ENCODE measurements at regions not wholly inside any gene's neighbourhood (a gene's known extent, or its start where the extent isn't known, plus 50 kb on each side); places are given as distances from the start of the nearest gene placed in this dataset.
"Not testable (repeated sequence)": the region's sequence is repeated elsewhere in the genome, so short reads cannot be mapped to it uniquely, and the experiment has no call there.

- Histone ChIP-seq H3K4me1 (no peaks in the 10 kb centered on the region), H3K36me3 (no peaks in the 10 kb centered on the region), H3K9me3 (no peaks in the 10 kb centered on the region), H3K27ac (no peak overlapping the region), H3K27me3 (no peaks in the 10 kb centered on the region), H3K4me3 (no peak overlapping the region)
- intact Hi-C loops (cut with DNase I) = no loop called here
- TF ChIP-seq CTCF (IDR thresholded peaks at IDR 0.05) = no peak
- DNase-seq (ENCODE audit: low spot score in 2 of 2) = no peak
Observed at GRCh38 chr17:71446645-71447437, 674.0 kb upstream of the SOX9 start.

- Histone ChIP-seq H3K36me3 (no peaks in the 10 kb centered on the region), H3K4me1 (no peaks in the 10 kb centered on the region), H3K27me3 (no peaks in the 10 kb centered on the region), H3K27ac (no peak overlapping the region), H3K9me3 (no peaks in the 10 kb centered on the region), H3K4me3 (no peak overlapping the region)
- intact Hi-C loops (cut with DNase I) = no loop called here
- no peak for TF ChIP-seq CTCF (IDR thresholded peaks at IDR 0.05)
- no peak for DNase-seq (ENCODE audit: low spot score in 2 of 2)
Observed at GRCh38 chr17:71447644-71448043, 673.2 kb upstream of the SOX9 start.

- H3K27ac ChIP-seq; H3K9me3 ChIP-seq; H3K4me3 ChIP-seq; DNase-seq (ENCODE audit: low spot score in 2 of 2); H3K27me3 ChIP-seq; H3K4me1 ChIP-seq; intact Hi-C loops (cut with DNase I); H3K36me3 ChIP-seq: not testable (repeated sequence)
Observed at GRCh38 chr17:71450657-71451056, 670.2 kb upstream of the SOX9 start.

GRCh38 chr17:71453876-71454422 lies 666.9 kb upstream of the SOX9 start:
- Histone ChIP-seq H3K27ac (no peak overlapping the region), H3K9me3 (no peaks in the 10 kb centered on the region), H3K36me3 (no peaks in the 10 kb centered on the region), H3K27me3 (no peaks in the 10 kb centered on the region), H3K4me1 (no peaks in the 10 kb centered on the region), H3K4me3 (no peak overlapping the region)
- TF ChIP-seq CTCF (IDR thresholded peaks at IDR 0.05) = no peak
- intact Hi-C loops (cut with DNase I) = no loop called here
- DNase-seq (ENCODE audit: low spot score in 2 of 2) = no peak

- Histone ChIP-seq H3K4me1 (no peaks in the 10 kb centered on the region), H3K4me3 (no peak overlapping the region), H3K27ac (no peak overlapping the region), H3K36me3 (no peaks in the 10 kb centered on the region), H3K9me3 (no peaks in the 10 kb centered on the region), H3K27me3 (no peaks in the 10 kb centered on the region)
- intact Hi-C loops (cut with DNase I) = no loop called here
- no peak for DNase-seq (ENCODE audit: low spot score in 2 of 2)
- no peak for TF ChIP-seq CTCF (IDR thresholded peaks at IDR 0.05)
Observed at GRCh38 chr17:71455219-71455618, 665.6 kb upstream of the SOX9 start.

- no peak for TF ChIP-seq CTCF (IDR thresholded peaks at IDR 0.05)
- H3K27ac ChIP-seq = no peak overlapping the region
- H3K4me3 ChIP-seq = no peak overlapping the region
- no peaks in the 10 kb centered on the region for H3K36me3 ChIP-seq
- DNase-seq (ENCODE audit: low spot score in 2 of 2) = no peak
- H3K9me3 ChIP-seq = no peaks in the 10 kb centered on the region
- no peaks in the 10 kb centered on the region for H3K27me3 ChIP-seq
- intact Hi-C loops (cut with DNase I) = no loop called here
- H3K4me1 ChIP-seq = no peaks in the 10 kb centered on the region
Observed at GRCh38 chr17:71458322-71458721, 662.5 kb upstream of the SOX9 start.
